Loucy (cell line): ENCODE measurements at regions not wholly inside any gene's neighbourhood (a gene's known extent, or its start where the extent isn't known, plus 50 kb on each side); places are given as distances from the start of the nearest gene placed in this dataset.

Experiments used
- H2AFZ ChIP-seq: fragments of 200-600 bp; sonication (generic); 2 replicates; pipeline ENCODE4 v1.6.0; 2016; ENCODE audit warnings: antibody characterized with exemption, mild to moderate bottlenecking, low read length, moderate library complexity
- H3F3A ChIP-seq: fragments of 200-600 bp; 2 replicates; pipeline ENCODE4 v1.6.0; 2016; ENCODE audit warnings: antibody characterized with exemption, low read depth, mild to moderate bottlenecking
- H3K27me3 ChIP-seq: fragments of 200-600 bp; sonication (generic); 2 replicates; pipeline ENCODE4 v1.6.1; 2014; ENCODE audit warnings: low read length, mild to moderate bottlenecking; ENCODE audit not compliant: insufficient read depth, poor library complexity, severe bottlenecking
- H3K36me3 ChIP-seq: fragments of 200-600 bp; sonication (generic); 2 replicates; pipeline ENCODE4 v1.6.1; 2016; ENCODE audit warnings: low read length; ENCODE audit not compliant: insufficient read depth
- H3K4me1 ChIP-seq: fragments of 200-600 bp; sonication (generic); 2 replicates; pipeline ENCODE4 v1.5.1; 2014; ENCODE audit warnings: low read length, mild to moderate bottlenecking; ENCODE audit not compliant: insufficient read depth, poor library complexity, severe bottlenecking
- H3K4me2 ChIP-seq: fragments of 200-600 bp; sonication (generic); 2 replicates; pipeline ENCODE4 v1.6.0; 2014; ENCODE audit warnings: antibody characterized with exemption, low read length, low read depth, mild to moderate bottlenecking; ENCODE audit not compliant: poor library complexity, severe bottlenecking
- H3K4me3 ChIP-seq: fragments of 200-600 bp; sonication (generic); 2 replicates; pipeline ENCODE4 v1.5.1; 2014; ENCODE audit warnings: low read length, mild to moderate bottlenecking, mixed read lengths; ENCODE audit not compliant: poor library complexity, severe bottlenecking
- H3K79me2 ChIP-seq: fragments of 200-600 bp; sonication (generic); 2 replicates; pipeline ENCODE4 v1.6.1; 2014; ENCODE audit warnings: low read length; ENCODE audit not compliant: insufficient read depth
- H3K9ac ChIP-seq: fragments of 200-600 bp; sonication (generic); 2 replicates; pipeline ENCODE4 v1.6.0; 2014; ENCODE audit warnings: mild to moderate bottlenecking, low read depth, low read length, moderate library complexity; ENCODE audit not compliant: poor library complexity, severe bottlenecking
- H3K9me2 ChIP-seq: fragments of 200-600 bp; sonication (generic); replicated peaks from 2 replicates; pipeline ENCODE4 v1.6.1; 2016; ENCODE audit warnings: low read depth, low read length, mixed read lengths
- H3K9me3 ChIP-seq: fragments of 200-600 bp; sonication (generic); 2 replicates; pipeline ENCODE4 v1.6.1; 2014; ENCODE audit warnings: mild to moderate bottlenecking, antibody characterized with exemption, low read length, low read depth; ENCODE audit not compliant: insufficient read depth
- H4K20me1 ChIP-seq: fragments of 200-600 bp; sonication (generic); 2 replicates; pipeline ENCODE4 v1.6.0; 2014; ENCODE audit warnings: antibody characterized with exemption, low read length, mild to moderate bottlenecking; ENCODE audit not compliant: insufficient read depth, poor library complexity, severe bottlenecking
- CTCF ChIP-seq: fragments of 200-600 bp; sonication (generic); conservative IDR thresholded peaks from 2 replicates; pipeline ENCODE4 v1.5.1; 2014; ENCODE audit warnings: mild to moderate bottlenecking, antibody characterized with exemption, low read length
- EZH2phosphoT487 ChIP-seq: fragments of 200-600 bp; IDR thresholded peaks from 2 replicates; pipeline ENCODE4 v1.6.1; 2018; ENCODE audit warnings: antibody characterized with exemption, mild to moderate bottlenecking, moderate library complexity, borderline replicate concordance

- no peak overlapping the region for H2AFZ ChIP-seq
- H3K4me1 ChIP-seq: no peaks in the 10 kb centered on the region
- no peaks in the 10 kb centered on the region for H3K36me3 ChIP-seq
- H3K9me2 ChIP-seq: no peaks in the 10 kb centered on the region
- H3K79me2 ChIP-seq: no peaks in the 10 kb centered on the region
- no peaks in the 10 kb centered on the region for H3K9me3 ChIP-seq
- no peaks in the 10 kb centered on the region for H4K20me1 ChIP-seq
- no peak for TF ChIP-seq CTCF
- TF ChIP-seq EZH2phosphoT487: no peak
- no peak overlapping the region for H3K4me3 ChIP-seq
- no peaks in the 10 kb centered on the region for H3F3A ChIP-seq
- no peaks in the 10 kb centered on the region for H3K27me3 ChIP-seq
- no peak overlapping the region for H3K4me2 ChIP-seq
- no peak overlapping the region for H3K9ac ChIP-seq
These were observed 207.9 kb upstream of the SATB1 start for GRCh38 chr3:18633002-18633401.

- H4K20me1 ChIP-seq: no peaks in the 10 kb centered on the region
- TF ChIP-seq EZH2phosphoT487 (no peak), CTCF (no peak)
- H3K9me3 ChIP-seq: no peaks in the 10 kb centered on the region
- no peaks in the 10 kb centered on the region for H3K36me3 ChIP-seq
- no peak overlapping the region for H3K4me3 ChIP-seq
- no peaks in the 10 kb centered on the region for H3F3A ChIP-seq
- H2AFZ ChIP-seq: no peak overlapping the region
- H3K9me2 ChIP-seq: no peaks in the 10 kb centered on the region
- H3K27me3 ChIP-seq: no peaks in the 10 kb centered on the region
- no peaks in the 10 kb centered on the region for H3K4me1 ChIP-seq
- no peak overlapping the region for H3K4me2 ChIP-seq
- H3K79me2 ChIP-seq: no peaks in the 10 kb centered on the region
- H3K9ac ChIP-seq: no peak overlapping the region
These were observed 205.2 kb upstream of the SATB1 start for GRCh38 chr3:18630295-18630694.

- no peak overlapping the region for H3K4me3 ChIP-seq
- TF ChIP-seq EZH2phosphoT487 (no peak), CTCF (no peak)
- no peaks in the 10 kb centered on the region for H3K79me2 ChIP-seq
These were observed 199.9 kb upstream of the SATB1 start for GRCh38 chr3:18625085-18625484.

More at GRCh38 chr3:18625085-18625484, 199.9 kb upstream of the SATB1 start:
- no peaks in the 10 kb centered on the region for H3F3A ChIP-seq
- no peaks in the 10 kb centered on the region for H3K9me3 ChIP-seq
- H3K4me2 ChIP-seq: no peak overlapping the region
- H3K4me1 ChIP-seq: peaks cover 10% of the 10 kb centered on the region
- no peak overlapping the region for H2AFZ ChIP-seq
- no peaks in the 10 kb centered on the region for H4K20me1 ChIP-seq
- H3K9me2 ChIP-seq: no peaks in the 10 kb centered on the region
- no peaks in the 10 kb centered on the region for H3K27me3 ChIP-seq
- H3K9ac ChIP-seq: no peak overlapping the region
- no peaks in the 10 kb centered on the region for H3K36me3 ChIP-seq
